Activated T-cell treated with anti-CD3 and anti-CD28 coated beads, Interleukin-2, amount 50 U/mL, for 24 hours (primary cell): ENCODE measurements at regions not wholly inside any gene's neighbourhood (a gene's known extent, or its start where the extent isn't known, plus 50 kb on each side); places are given as distances from the start of the nearest gene placed in this dataset.
"Not testable (repeated sequence)": the region's sequence is repeated elsewhere in the genome, so short reads cannot be mapped to it uniquely, and the experiment has no call there.

Source experiments
- DNase-seq: peaks from one replicate; pipeline ENCODE4 v3.0.0-alpha.2; 2020
- H3K27ac Mint-ChIP-seq: 2 replicates; pipeline ENCODE4 v1.8.0; 2020; ENCODE audit warnings: mild to moderate bottlenecking, mixed read lengths
- H3K27me3 Mint-ChIP-seq: 2 replicates; pipeline ENCODE4 v1.8.0; 2020; ENCODE audit warnings: mixed read lengths
- H3K36me3 Mint-ChIP-seq: 2 replicates; pipeline ENCODE4 v1.8.0; 2020; ENCODE audit warnings: low read depth, mixed read lengths
- H3K4me1 Mint-ChIP-seq: 2 replicates; pipeline ENCODE4 v1.8.0; 2020; ENCODE audit warnings: low read depth, mixed read lengths
- H3K4me3 Mint-ChIP-seq: 2 replicates; pipeline ENCODE4 v1.8.0; 2020; ENCODE audit warnings: mild to moderate bottlenecking, moderate library complexity, mixed read lengths
- H3K9me3 Mint-ChIP-seq: 2 replicates; pipeline ENCODE4 v1.8.0; 2020; ENCODE audit warnings: mixed read lengths

- Mint-ChIP-seq H3K9me3 (peaks cover 4% of the 10 kb centered on the region), H3K4me1 (no peaks in the 10 kb centered on the region), H3K27ac (no peak overlapping the region), H3K36me3 (peaks cover under 1% of the 10 kb centered on the region), H3K4me3 (no peak overlapping the region), H3K27me3 (peaks cover 16% of the 10 kb centered on the region)
- no peak for DNase-seq
Measured at GRCh38 chr2:204407204-204408014, 137.9 kb upstream of the PARD3B start.

GRCh38 chr2:204412782-204413181, 132.5 kb upstream of the PARD3B start:
- peaks cover 11% of the 10 kb centered on the region for H3K27me3 Mint-ChIP-seq
- DNase-seq, H3K27ac Mint-ChIP-seq, H3K4me3 Mint-ChIP-seq, H3K36me3 Mint-ChIP-seq, H3K4me1 Mint-ChIP-seq, H3K9me3 Mint-ChIP-seq: not testable (repeated sequence)

- no peak overlapping the region for H3K27ac Mint-ChIP-seq
- DNase-seq: no peak
- peaks cover 22% of the 10 kb centered on the region for H3K27me3 Mint-ChIP-seq
- no peaks in the 10 kb centered on the region for H3K4me1 Mint-ChIP-seq
- no peak overlapping the region for H3K4me3 Mint-ChIP-seq
- H3K9me3 Mint-ChIP-seq: peaks cover 7% of the 10 kb centered on the region
- peaks cover 2% of the 10 kb centered on the region for H3K36me3 Mint-ChIP-seq
Measured at GRCh38 chr2:204415406-204416181, 129.7 kb upstream of the PARD3B start.

DNA sequence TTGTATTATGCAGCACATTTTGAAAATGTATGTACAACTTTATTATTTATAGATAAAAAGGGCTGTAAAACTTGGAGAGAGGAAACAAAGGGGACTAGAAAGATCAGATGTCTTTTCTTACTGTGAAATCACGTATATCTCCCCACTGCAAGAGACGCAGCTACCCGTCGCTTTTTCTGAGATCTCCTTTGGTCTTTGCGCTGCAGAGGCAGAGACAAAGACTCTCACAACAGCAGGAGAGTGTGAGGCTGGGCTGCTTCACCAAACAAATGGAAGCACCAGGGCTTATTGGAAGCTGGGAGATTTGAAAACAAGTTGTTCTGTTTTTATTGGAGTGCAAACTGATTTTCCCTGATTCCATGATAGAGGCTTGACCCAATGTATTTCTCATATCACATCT, 129.0 kb upstream of the PARD3B start:
- no peak for DNase-seq
- Mint-ChIP-seq H3K27ac (no peak overlapping the region), H3K4me3 (no peak overlapping the region), H3K9me3 (peaks cover 7% of the 10 kb centered on the region), H3K36me3 (peaks cover 2% of the 10 kb centered on the region), H3K4me1 (no peaks in the 10 kb centered on the region), H3K27me3 (peaks cover 24% of the 10 kb centered on the region)

DNA sequence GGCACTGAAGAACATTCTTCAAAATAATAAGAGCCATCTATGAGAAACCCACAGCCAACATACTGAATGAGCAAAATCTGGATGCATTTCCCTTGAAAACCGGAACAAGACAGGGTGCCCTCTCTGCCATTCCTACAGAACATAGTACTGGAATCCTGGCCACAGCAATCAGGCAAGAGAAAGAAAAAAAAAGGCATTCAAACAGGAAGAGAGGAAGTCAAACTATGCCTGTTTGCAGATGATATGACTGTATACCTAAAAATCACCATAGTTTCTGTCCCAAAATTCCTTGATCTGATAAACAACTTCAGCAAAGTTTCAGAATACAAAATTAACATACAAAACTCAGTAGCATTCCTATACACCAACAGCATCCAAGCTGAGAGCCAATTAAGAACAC, 119.5 kb upstream of the PARD3B start:
- H3K27ac Mint-ChIP-seq: no peak overlapping the region
- H3K4me3 Mint-ChIP-seq: no peak overlapping the region
- H3K9me3 Mint-ChIP-seq: peaks cover 6% of the 10 kb centered on the region
- no peak for DNase-seq
- no peaks in the 10 kb centered on the region for H3K4me1 Mint-ChIP-seq
- no peaks in the 10 kb centered on the region for H3K36me3 Mint-ChIP-seq
- peaks cover 3% of the 10 kb centered on the region for H3K27me3 Mint-ChIP-seq

DNA sequence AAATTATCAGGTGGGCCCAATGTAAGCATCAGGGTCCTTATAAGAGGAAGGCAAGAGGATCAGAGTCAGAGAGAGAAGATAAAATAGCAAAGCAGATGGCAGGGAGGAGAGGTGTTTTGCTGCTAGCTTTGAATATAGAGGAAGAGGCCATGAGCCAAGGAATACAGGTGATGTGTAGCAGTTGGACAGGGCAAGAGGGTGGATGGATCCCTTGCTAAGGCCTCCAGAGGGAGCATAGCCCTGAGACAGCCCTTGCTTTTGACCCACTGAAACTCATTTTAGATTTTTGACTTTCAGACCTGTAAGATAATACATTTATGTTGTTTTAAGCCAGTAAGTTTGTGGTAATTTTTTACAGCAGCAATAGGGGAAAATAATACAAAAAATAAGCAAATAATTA, 116.6 kb upstream of the PARD3B start:
- Mint-ChIP-seq H3K27ac (no peak overlapping the region), H3K27me3 (peaks cover 7% of the 10 kb centered on the region), H3K4me1 (no peaks in the 10 kb centered on the region)

GRCh38 chr2:204431529-204431928, 113.7 kb upstream of the PARD3B start:
- H3K27me3 Mint-ChIP-seq: peaks cover 13% of the 10 kb centered on the region
- H3K36me3 Mint-ChIP-seq: no peaks in the 10 kb centered on the region
- H3K9me3 Mint-ChIP-seq: peaks cover 12% of the 10 kb centered on the region
- H3K27ac Mint-ChIP-seq: no peak overlapping the region
- DNase-seq: no peak
- no peak overlapping the region for H3K4me3 Mint-ChIP-seq
- H3K4me1 Mint-ChIP-seq: no peaks in the 10 kb centered on the region

More for the DNA sequence above, 116.6 kb upstream of the PARD3B start:
- H3K36me3 Mint-ChIP-seq: no peaks in the 10 kb centered on the region
- DNase-seq: no peak
- H3K4me3 Mint-ChIP-seq: no peak overlapping the region
- H3K9me3 Mint-ChIP-seq: peaks cover 12% of the 10 kb centered on the region

DNA sequence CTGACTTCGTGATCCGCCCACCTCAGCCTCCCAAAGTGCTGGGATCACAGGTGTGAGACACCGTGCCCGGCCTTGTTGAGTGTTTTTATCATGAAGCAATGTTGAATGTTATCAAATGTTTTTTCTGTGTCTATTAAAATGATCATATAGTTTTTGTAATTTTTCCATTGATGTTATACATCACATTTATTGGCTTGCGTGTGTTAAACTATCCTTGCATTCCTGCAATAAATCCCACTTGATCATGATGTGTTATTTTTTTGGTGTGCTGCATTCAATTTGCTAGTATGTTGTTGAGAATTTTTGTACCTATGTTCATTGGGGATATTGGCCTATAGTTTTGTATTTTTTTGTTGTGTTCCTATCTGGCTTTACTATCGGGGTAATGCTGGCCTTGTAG, 113.1 kb upstream of the PARD3B start:
- Mint-ChIP-seq H3K4me3 (no peak overlapping the region), H3K4me1 (no peaks in the 10 kb centered on the region), H3K36me3 (no peaks in the 10 kb centered on the region), H3K9me3 (peaks cover 12% of the 10 kb centered on the region), H3K27me3 (peaks cover 13% of the 10 kb centered on the region), H3K27ac (no peak overlapping the region)
- no peak for DNase-seq

DNA sequence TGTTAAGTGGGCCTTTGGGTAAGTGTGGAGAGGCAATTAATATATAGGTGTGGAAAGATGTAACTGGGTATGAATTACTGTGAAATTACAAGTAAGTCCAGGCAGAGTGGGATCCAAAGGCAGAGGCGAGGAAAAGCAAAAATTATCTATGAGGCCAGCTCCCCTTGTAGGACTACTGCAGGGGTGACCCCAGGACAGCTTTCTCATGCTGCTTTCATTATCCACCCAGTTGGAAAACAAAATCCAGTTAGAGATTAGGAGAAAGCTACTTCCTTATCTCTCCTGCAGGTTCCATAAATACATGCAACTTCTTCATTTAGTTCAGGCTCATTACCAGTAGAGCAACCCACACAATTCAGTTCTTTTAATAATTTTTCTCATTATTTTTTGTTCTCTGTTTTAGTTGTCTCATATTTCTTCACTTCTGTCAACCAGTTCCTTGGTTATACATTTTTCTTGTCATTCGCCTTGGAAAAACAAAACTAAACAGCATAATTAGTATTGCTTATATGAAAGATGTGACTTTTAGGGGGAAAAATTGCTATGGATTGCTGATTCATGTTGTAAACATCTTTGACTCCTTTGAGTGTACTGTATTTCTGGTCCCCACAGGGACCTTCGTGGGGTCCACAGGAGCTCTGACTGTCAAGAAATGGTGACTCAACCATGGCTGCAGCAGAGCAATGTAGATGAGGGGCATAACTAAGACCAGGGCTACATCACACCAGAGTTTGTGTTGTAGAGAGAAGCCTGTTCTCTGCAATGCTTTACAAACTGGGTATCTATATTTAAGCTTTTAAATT, 110.4 kb upstream of the PARD3B start:
- Mint-ChIP-seq H3K27ac (no peak overlapping the region), H3K4me3 (no peak overlapping the region), H3K27me3 (peaks cover 30% of the 10 kb centered on the region), H3K9me3 (peaks cover 12% of the 10 kb centered on the region), H3K36me3 (no peaks in the 10 kb centered on the region), H3K4me1 (no peaks in the 10 kb centered on the region)
- DNase-seq: no peak

- peaks cover 34% of the 10 kb centered on the region for H3K27me3 Mint-ChIP-seq
- H3K4me1 Mint-ChIP-seq: no peaks in the 10 kb centered on the region
- H3K36me3 Mint-ChIP-seq: no peaks in the 10 kb centered on the region
- H3K9me3 Mint-ChIP-seq: peaks cover 12% of the 10 kb centered on the region
- DNase-seq: no peak
- H3K27ac Mint-ChIP-seq: no peak overlapping the region
- H3K4me3 Mint-ChIP-seq: no peak overlapping the region
Measured at GRCh38 chr2:204436230-204436629, 109.0 kb upstream of the PARD3B start.

GRCh38 chr2:204437408-204437807, 107.9 kb upstream of the PARD3B start:
- Mint-ChIP-seq H3K4me3 (no peak overlapping the region), H3K27me3 (peaks cover 40% of the 10 kb centered on the region), H3K27ac (no peak overlapping the region), H3K9me3 (peaks cover 9% of the 10 kb centered on the region), H3K4me1 (no peaks in the 10 kb centered on the region), H3K36me3 (no peaks in the 10 kb centered on the region)
- DNase-seq: no peak

DNA sequence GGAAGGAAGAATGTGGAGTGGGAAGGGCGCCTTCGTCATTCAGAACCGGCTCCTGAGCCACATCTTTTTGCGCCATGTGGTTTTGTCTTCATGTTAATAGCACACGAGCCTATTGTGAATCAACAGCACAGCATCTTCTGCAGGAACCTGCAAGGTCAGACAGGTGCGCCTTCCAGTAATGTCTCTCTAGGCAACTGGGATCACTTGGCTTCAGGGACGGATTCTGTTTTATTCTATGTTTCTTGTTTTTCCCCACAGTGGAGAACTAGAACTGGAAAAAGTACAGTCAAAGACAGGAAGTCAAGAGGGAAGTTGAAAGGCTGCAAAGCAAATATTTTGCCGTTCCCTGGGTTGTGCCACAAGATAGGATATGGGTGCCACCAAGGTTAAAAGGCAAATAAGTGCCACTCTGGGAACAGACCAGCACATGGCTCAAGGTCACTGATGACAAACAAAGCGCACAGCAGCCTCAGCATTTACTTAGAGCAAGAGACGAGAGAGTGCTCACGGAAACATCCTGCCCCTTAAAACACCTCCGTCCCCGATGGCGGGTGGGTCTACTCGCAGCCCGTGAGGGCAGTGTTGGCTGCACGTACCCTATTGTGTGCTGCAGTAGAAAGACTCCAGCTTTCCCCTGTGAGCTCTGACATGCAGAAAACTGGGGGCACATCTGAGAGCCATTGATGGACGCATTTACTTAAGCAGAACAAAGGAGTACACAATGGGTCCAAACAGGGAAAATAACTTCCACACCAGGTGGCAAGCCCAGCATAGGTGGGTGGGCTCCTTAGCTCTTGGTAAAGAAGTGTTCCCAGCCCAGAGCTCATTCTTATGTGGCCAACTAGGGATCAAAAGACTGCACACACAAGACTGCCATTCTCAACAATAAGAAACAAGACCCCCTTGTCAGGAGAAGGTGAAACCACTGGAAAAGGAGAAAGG, 107.2 kb upstream of the PARD3B start:
- Mint-ChIP-seq H3K9me3 (peaks cover 2% of the 10 kb centered on the region), H3K27me3 (peaks cover 40% of the 10 kb centered on the region), H3K4me3 (no peak overlapping the region), H3K36me3 (no peaks in the 10 kb centered on the region), H3K27ac (no peak overlapping the region), H3K4me1 (no peaks in the 10 kb centered on the region)
- no peak for DNase-seq

DNA sequence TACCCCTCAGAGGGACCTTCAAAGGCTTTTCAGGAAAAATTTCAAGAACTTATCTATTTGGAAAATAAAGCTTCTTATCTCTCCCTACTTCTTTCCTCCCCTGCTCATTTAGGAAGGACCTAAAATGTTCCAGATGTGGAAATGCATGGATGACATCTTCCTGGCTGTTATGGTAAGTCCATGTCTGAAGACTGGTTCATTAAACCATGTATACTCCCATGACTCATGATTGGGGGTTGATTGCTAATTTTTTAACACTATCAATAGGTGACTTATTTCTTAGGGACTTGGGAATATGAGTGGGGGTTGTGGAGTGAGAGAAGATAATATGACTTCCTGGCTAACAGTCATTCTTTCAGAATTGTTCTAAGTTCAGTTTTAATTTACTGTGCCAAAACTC, 104.0 kb upstream of the PARD3B start:
- Mint-ChIP-seq H3K9me3 (peaks cover 5% of the 10 kb centered on the region), H3K4me1 (no peaks in the 10 kb centered on the region), H3K4me3 (no peak overlapping the region), H3K27ac (no peak overlapping the region), H3K27me3 (peaks cover 36% of the 10 kb centered on the region), H3K36me3 (no peaks in the 10 kb centered on the region)
- DNase-seq: no peak

- Mint-ChIP-seq H3K9me3 (peaks cover 5% of the 10 kb centered on the region), H3K27ac (no peak overlapping the region), H3K4me3 (no peak overlapping the region), H3K4me1 (no peaks in the 10 kb centered on the region), H3K36me3 (no peaks in the 10 kb centered on the region), H3K27me3 (peaks cover 28% of the 10 kb centered on the region)
- DNase-seq: no peak
Measured at GRCh38 chr2:204445149-204445548, 100.1 kb upstream of the PARD3B start.
